ENCODE measurements at regions not wholly inside any gene's neighbourhood (a gene's known extent, or its start where the extent isn't known, plus 50 kb on each side); places are given as distances from the start of the nearest gene placed in this dataset.
"Not testable (repeated sequence)": the region's sequence is repeated elsewhere in the genome, so short reads cannot be mapped to it uniquely, and the experiment has no call there.

- in situ Hi-C loops (cut with MboI; ENCODE audit: low pct_unique_long_range_greater_than_20kb, low sequenced_read_pairs, unreplicated experiment): no loop called here
- no peak for DNase-seq (ENCODE audit: low spot score)
- TF ChIP-seq CTCF (IDR thresholded peaks at IDR 0.05; ENCODE audit: extremely low read depth, insufficient read depth, missing control alignments): no peak
Observed at GRCh38 chr18:11470941-11471340, 138.5 kb upstream of the SLC35G4 start.

GRCh38 chr18:11468617-11469016 lies 140.8 kb upstream of the SLC35G4 start:
- in situ Hi-C loops (cut with MboI; ENCODE audit: low pct_unique_long_range_greater_than_20kb, low sequenced_read_pairs, unreplicated experiment): no loop called here
- no peak for TF ChIP-seq CTCF (IDR thresholded peaks at IDR 0.05; ENCODE audit: extremely low read depth, insufficient read depth, missing control alignments)
- DNase-seq (ENCODE audit: low spot score): no peak

GRCh38 chr18:11468120-11468519 lies 141.3 kb upstream of the SLC35G4 start:
- no peak for DNase-seq (ENCODE audit: low spot score)
- in situ Hi-C loops (cut with MboI; ENCODE audit: low pct_unique_long_range_greater_than_20kb, low sequenced_read_pairs, unreplicated experiment): no loop called here
- TF ChIP-seq CTCF (IDR thresholded peaks at IDR 0.05; ENCODE audit: extremely low read depth, insufficient read depth, missing control alignments): no peak

- DNase-seq (ENCODE audit: low spot score): no peak
- no peak for TF ChIP-seq CTCF (IDR thresholded peaks at IDR 0.05; ENCODE audit: extremely low read depth, insufficient read depth, missing control alignments)
- in situ Hi-C loops (cut with MboI; ENCODE audit: low pct_unique_long_range_greater_than_20kb, low sequenced_read_pairs, unreplicated experiment): no loop called here
Observed at GRCh38 chr18:11467611-11468010, 141.8 kb upstream of the SLC35G4 start.

GRCh38 chr18:11464129-11464528 lies 145.3 kb upstream of the SLC35G4 start:
- no peak for DNase-seq (ENCODE audit: low spot score)

GRCh38 chr18:11458447-11458846 lies 150.9 kb upstream of the SLC35G4 start:
- in situ Hi-C loops (cut with MboI; ENCODE audit: low pct_unique_long_range_greater_than_20kb, low sequenced_read_pairs, unreplicated experiment): no loop called here
- DNase-seq (ENCODE audit: low spot score): no peak
- no peak for TF ChIP-seq CTCF (IDR thresholded peaks at IDR 0.05; ENCODE audit: extremely low read depth, insufficient read depth, missing control alignments)

More at GRCh38 chr18:11464129-11464528, 145.3 kb upstream of the SLC35G4 start:
- TF ChIP-seq CTCF (IDR thresholded peaks at IDR 0.05; ENCODE audit: extremely low read depth, insufficient read depth, missing control alignments): no peak
- in situ Hi-C loops (cut with MboI; ENCODE audit: low pct_unique_long_range_greater_than_20kb, low sequenced_read_pairs, unreplicated experiment): no loop called here

- in situ Hi-C loops (cut with MboI; ENCODE audit: low pct_unique_long_range_greater_than_20kb, low sequenced_read_pairs, unreplicated experiment); DNase-seq (ENCODE audit: low spot score): not testable (repeated sequence)
Observed at GRCh38 chr18:11457853-11458252, 151.5 kb upstream of the SLC35G4 start.

Data from GM13977 (cell line).